ENCODE measurements at regions not wholly inside any gene's neighbourhood (a gene's known extent, or its start where the extent isn't known, plus 50 kb on each side); places are given as distances from the start of the nearest gene placed in this dataset.

- TF ChIP-seq TEAD4 (IDR thresholded peaks at IDR 0.05), result no peak
- TF ChIP-seq TAF1 (IDR thresholded peaks at IDR 0.05; ENCODE audit: low read depth), result no peak
- no peak for TF ChIP-seq ZBTB7A (IDR thresholded peaks at IDR 0.05; ENCODE audit: low read depth)
- no peak for TF ChIP-seq NFIC (IDR thresholded peaks at IDR 0.05)
- no peak for TF ChIP-seq FOXM1 (IDR thresholded peaks at IDR 0.05; ENCODE audit: borderline replicate concordance, low read depth)
- TF ChIP-seq TCF12 (IDR thresholded peaks at IDR 0.05; ENCODE audit: low read depth), result no peak
- no peak for TF ChIP-seq CEBPB (IDR thresholded peaks at IDR 0.05)
- no peak for TF ChIP-seq USF1 (IDR thresholded peaks at IDR 0.05)
- no peak for TF ChIP-seq CREB1 (IDR thresholded peaks at IDR 0.05; ENCODE audit: low read depth)
- no peak for TF ChIP-seq YY1 (IDR thresholded peaks at IDR 0.05; ENCODE audit: low read depth)
- TF ChIP-seq EGR1 (IDR thresholded peaks at IDR 0.05), result no peak
- TF ChIP-seq REST (IDR thresholded peaks at IDR 0.05; ENCODE audit: low read depth), result no peak
- TF ChIP-seq EP300 (IDR thresholded peaks at IDR 0.05; ENCODE audit: borderline replicate concordance), result no peak
Observed at GRCh38 chr21:35298757-35299156, 249.7 kb upstream of the RUNX1 start.

- TF ChIP-seq MAX (IDR thresholded peaks at IDR 0.05) (no peak), ZBTB7A (IDR thresholded peaks at IDR 0.05; ENCODE audit: low read depth) (no peak), RAD21 (IDR thresholded peaks at IDR 0.05; ENCODE audit: low read depth) (no peak), FOXM1 (IDR thresholded peaks at IDR 0.05; ENCODE audit: borderline replicate concordance, low read depth) (no peak), TCF12 (IDR thresholded peaks at IDR 0.05; ENCODE audit: low read depth) (no peak), EP300 (IDR thresholded peaks at IDR 0.05; ENCODE audit: borderline replicate concordance) (no peak), USF1 (IDR thresholded peaks at IDR 0.05) (no peak), NFIC (IDR thresholded peaks at IDR 0.05) (no peak), CREB1 (IDR thresholded peaks at IDR 0.05; ENCODE audit: low read depth) (no peak), CEBPB (IDR thresholded peaks at IDR 0.05) (no peak), TEAD4 (IDR thresholded peaks at IDR 0.05) (no peak), REST (IDR thresholded peaks at IDR 0.05; ENCODE audit: low read depth) (no peak), TAF1 (IDR thresholded peaks at IDR 0.05; ENCODE audit: low read depth) (no peak), YY1 (IDR thresholded peaks at IDR 0.05; ENCODE audit: low read depth) (no peak), EGR1 (IDR thresholded peaks at IDR 0.05) (no peak)
Observed at GRCh38 chr21:35297665-35298064, 248.6 kb upstream of the RUNX1 start.

- TF ChIP-seq ZBTB7A (IDR thresholded peaks at IDR 0.05; ENCODE audit: low read depth) (no peak), REST (IDR thresholded peaks at IDR 0.05; ENCODE audit: low read depth) (no peak), CREB1 (IDR thresholded peaks at IDR 0.05; ENCODE audit: low read depth) (no peak), FOXM1 (IDR thresholded peaks at IDR 0.05; ENCODE audit: borderline replicate concordance, low read depth) (no peak), TCF12 (IDR thresholded peaks at IDR 0.05; ENCODE audit: low read depth) (no peak), TAF1 (IDR thresholded peaks at IDR 0.05; ENCODE audit: low read depth) (no peak), EGR1 (IDR thresholded peaks at IDR 0.05) (no peak), USF1 (IDR thresholded peaks at IDR 0.05) (no peak), YY1 (IDR thresholded peaks at IDR 0.05; ENCODE audit: low read depth) (no peak), TEAD4 (IDR thresholded peaks at IDR 0.05) (no peak), MAX (IDR thresholded peaks at IDR 0.05) (no peak), RAD21 (IDR thresholded peaks at IDR 0.05; ENCODE audit: low read depth) (no peak), EP300 (IDR thresholded peaks at IDR 0.05; ENCODE audit: borderline replicate concordance) (no peak), CEBPB (IDR thresholded peaks at IDR 0.05) (no peak), NFIC (IDR thresholded peaks at IDR 0.05) (no peak)
Observed at GRCh38 chr21:35294231-35294898, 245.3 kb upstream of the RUNX1 start.

Data from Ishikawa (cell line).